ENCODE measurements at regions not wholly inside any gene's neighbourhood (a gene's known extent, or its start where the extent isn't known, plus 50 kb on each side); places are given as distances from the start of the nearest gene placed in this dataset.

DNA sequence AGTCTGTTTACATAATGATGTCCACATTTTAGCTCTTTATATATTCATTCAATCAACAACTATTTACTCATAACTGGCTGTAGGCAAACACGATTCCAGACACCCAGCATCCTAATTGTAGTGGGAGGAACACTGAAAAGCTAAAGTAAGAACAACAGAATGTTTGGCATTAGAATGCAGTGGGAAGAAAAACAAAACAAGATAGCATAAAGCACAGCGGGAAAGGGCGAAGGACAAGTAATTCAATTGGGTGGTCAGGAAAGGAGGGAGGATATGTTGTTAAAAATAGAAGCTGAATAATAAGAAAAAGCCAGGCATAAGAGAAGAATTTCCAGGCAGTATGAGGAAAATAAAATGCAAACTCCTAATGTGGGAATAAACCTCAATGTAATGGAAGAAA, 189.5 kb upstream of the FAT4 start:
- Histone ChIP-seq H3K79me2 (ENCODE audit: control insufficient read depth, insufficient read depth, low read length) (no peaks in the 10 kb centered on the region), H2AFZ (ENCODE audit: low read depth, low read length) (no peak overlapping the region), H3K9me1 (ENCODE audit: control insufficient read depth, insufficient read depth, low read length) (no peaks in the 10 kb centered on the region), H3K4me3 (no peak overlapping the region), H3K27me3 (ENCODE audit: control insufficient read depth in 2 of 2, insufficient read depth in 2 of 2, low read length in 2 of 2) (no peaks in the 10 kb centered on the region), H3K4me1 (replicated peaks in 1 of 2; ENCODE audit: control insufficient read depth in 2 of 2, insufficient read depth in 2 of 2, low read length in 2 of 2) (no peaks in the 10 kb centered on the region), H3K9me3 (replicated peaks; ENCODE audit: control insufficient read depth, insufficient read depth, low read depth, low read length) (no peaks in the 10 kb centered on the region; the same call in 1 of the 2 replicates), H3K36me3 (ENCODE audit: control insufficient read depth, insufficient read depth, low read length) (no peaks in the 10 kb centered on the region), H3K4me2 (ENCODE audit: insufficient read depth, low read length) (no peak overlapping the region), H4K20me1 (replicated peaks; ENCODE audit: control insufficient read depth, insufficient read depth, low read length) (no peaks in the 10 kb centered on the region), H3K9ac (ENCODE audit: insufficient read depth in 1 of 2, low read depth in 2 of 2, low read length in 2 of 2) (no peak overlapping the region), H3K27ac (ENCODE audit: extremely low read depth, low read depth, low read length) (no peak overlapping the region)
- CTCF ChIA-PET (ENCODE audit: low intra/inter-chr PET ratio), result no interaction called here
- intact Hi-C loops (cut with micrococcal nuclease), result no loop called here
- POLR2A ChIA-PET, result no interaction called here
- 0% methylated on average over 3 of the region's 3 CpGs for WGBS (ENCODE audit: insufficient coverage, low coverage, missing lambda C conversion rate)
- ATAC-seq (no peak), DNase-seq (ENCODE audit: extremely low read depth in 1 of 4, low spot score in 3 of 4) (no peak), FAIRE-seq (no peak)
- BruUV-seq (replicated peaks), result no TSS peak
- in situ Hi-C loops (cut with MboI), result no loop called here
- TF ChIP-seq POLR3A (IDR thresholded peaks at IDR 0.05; ENCODE audit: borderline replicate concordance, extremely low read depth, insufficient read depth, insufficient read length) (no peak), ZNF561 (CRISPR knock-in tag; conservative IDR thresholded peaks at IDR 0.05) (no peak), HDAC6 (IDR thresholded peaks at IDR 0.05; ENCODE audit: low read depth, low read length) (no peak), HCFC1 (IDR thresholded peaks at IDR 0.05; ENCODE audit: low read depth, low read length) (no peak), NFATC3 (IDR thresholded peaks at IDR 0.05) (no peak), ZNF436 (CRISPR knock-in tag; IDR thresholded peaks at IDR 0.05) (no peak), DPF2 (IDR thresholded peaks at IDR 0.05) (no peak), ZC3H4 (CRISPR knock-in tag; IDR thresholded peaks at IDR 0.05; ENCODE audit: borderline replicate concordance) (no peak), BRD9 (IDR thresholded peaks at IDR 0.05; ENCODE audit: low read depth, partially characterized antibody) (no peak), POLR2H (tag; IDR thresholded peaks at IDR 0.05; ENCODE audit: low read depth) (no peak), NRF1 (conservative IDR thresholded peaks at IDR 0.05 in 1 of 2, IDR thresholded peaks at IDR 0.05 in 1 of 2) (no peak), PML (IDR thresholded peaks at IDR 0.05; ENCODE audit: low read length) (no peak), KDM5B (IDR thresholded peaks at IDR 0.05; ENCODE audit: insufficient replicate concordance, low read depth, low read length) (no peak), SRF (CRISPR knock-in tag; IDR thresholded peaks at IDR 0.05) (no peak)
- TF ChIP-seq, protein P1, sequence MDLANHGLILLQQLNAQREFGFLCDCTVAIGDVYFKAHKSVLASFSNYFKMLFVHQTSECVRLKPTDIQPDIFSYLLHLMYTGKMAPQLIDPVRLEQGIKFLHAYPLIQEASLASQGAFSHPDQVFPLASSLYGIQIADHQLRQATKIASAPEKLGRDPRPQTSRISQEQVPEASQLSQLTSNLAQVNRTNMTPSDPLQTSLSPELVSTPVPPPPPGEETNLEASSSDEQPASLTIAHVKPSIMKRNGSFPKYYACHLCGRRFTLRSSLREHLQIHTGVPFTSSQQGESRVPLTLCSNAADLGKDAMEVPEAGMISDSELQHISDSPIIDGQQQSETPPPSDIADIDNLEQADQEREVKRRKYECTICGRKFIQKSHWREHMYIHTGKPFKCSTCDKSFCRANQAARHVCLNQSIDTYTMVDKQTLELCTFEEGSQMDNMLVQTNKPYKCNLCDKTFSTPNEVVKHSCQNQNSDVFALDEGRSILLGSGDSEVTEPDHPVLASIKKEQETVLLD (IDR thresholded peaks at IDR 0.05), result no peak
- TF ChIP-seq, protein P2, sequence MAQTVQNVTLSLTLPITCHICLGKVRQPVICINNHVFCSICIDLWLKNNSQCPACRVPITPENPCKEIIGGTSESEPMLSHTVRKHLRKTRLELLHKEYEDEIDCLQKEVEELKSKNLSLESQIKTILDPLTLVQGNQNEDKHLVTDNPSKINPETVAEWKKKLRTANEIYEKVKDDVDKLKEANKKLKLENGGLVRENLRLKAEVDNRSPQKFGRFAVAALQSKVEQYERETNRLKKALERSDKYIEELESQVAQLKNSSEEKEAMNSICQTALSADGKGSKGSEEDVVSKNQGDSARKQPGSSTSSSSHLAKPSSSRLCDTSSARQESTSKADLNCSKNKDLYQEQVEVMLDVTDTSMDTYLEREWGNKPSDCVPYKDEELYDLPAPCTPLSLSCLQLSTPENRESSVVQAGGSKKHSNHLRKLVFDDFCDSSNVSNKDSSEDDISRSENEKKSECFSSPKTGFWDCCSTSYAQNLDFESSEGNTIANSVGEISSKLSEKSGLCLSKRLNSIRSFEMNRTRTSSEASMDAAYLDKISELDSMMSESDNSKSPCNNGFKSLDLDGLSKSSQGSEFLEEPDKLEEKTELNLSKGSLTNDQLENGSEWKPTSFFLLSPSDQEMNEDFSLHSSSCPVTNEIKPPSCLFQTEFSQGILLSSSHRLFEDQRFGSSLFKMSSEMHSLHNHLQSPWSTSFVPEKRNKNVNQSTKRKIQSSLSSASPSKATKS (CRISPR knock-in tag; IDR thresholded peaks at IDR 0.05), result no peak
- TF ChIP-seq, protein P3, sequence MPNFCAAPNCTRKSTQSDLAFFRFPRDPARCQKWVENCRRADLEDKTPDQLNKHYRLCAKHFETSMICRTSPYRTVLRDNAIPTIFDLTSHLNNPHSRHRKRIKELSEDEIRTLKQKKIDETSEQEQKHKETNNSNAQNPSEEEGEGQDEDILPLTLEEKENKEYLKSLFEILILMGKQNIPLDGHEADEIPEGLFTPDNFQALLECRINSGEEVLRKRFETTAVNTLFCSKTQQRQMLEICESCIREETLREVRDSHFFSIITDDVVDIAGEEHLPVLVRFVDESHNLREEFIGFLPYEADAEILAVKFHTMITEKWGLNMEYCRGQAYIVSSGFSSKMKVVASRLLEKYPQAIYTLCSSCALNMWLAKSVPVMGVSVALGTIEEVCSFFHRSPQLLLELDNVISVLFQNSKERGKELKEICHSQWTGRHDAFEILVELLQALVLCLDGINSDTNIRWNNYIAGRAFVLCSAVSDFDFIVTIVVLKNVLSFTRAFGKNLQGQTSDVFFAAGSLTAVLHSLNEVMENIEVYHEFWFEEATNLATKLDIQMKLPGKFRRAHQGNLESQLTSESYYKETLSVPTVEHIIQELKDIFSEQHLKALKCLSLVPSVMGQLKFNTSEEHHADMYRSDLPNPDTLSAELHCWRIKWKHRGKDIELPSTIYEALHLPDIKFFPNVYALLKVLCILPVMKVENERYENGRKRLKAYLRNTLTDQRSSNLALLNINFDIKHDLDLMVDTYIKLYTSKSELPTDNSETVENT (CRISPR knock-in tag; IDR thresholded peaks at IDR 0.05), result no peak
